ENCODE measurements at regions not wholly inside any gene's neighbourhood (a gene's known extent, or its start where the extent isn't known, plus 50 kb on each side); places are given as distances from the start of the nearest gene placed in this dataset.

DNA sequence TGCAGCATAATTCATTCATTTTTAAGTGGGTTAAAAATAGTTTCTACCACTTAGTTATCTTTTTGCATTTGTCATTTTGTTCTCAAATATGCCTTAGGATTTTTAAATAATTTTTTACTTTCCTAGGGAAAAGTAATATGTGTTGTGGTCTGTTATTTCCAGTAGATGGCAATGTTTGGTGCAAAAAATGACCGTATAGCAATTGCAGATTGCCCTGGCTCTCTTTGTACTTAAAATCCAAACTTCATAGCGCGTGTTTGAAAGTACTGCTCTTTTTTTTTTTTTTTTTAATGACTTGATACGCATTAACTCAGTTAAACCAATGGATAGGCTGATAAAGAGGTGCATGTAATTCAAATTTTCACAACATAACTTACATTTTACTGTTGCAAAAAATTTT, 74.4 kb upstream of the RBMX start:
- no peaks in the 10 kb centered on the region for H3K27me3 ChIP-seq (ENCODE audit: control insufficient read depth in 3 of 3, insufficient read depth in 3 of 3, low read depth in 1 of 3, low read length in 3 of 3)
- no peak overlapping the region for H3K4me2 ChIP-seq (ENCODE audit: insufficient read depth, low read length, poor library complexity, severe bottlenecking)
- no peak overlapping the region for H3K18ac ChIP-seq (ENCODE audit: low read length)
- H4K8ac ChIP-seq (ENCODE audit: low read depth, low read length) = no peak overlapping the region
- no peak overlapping the region for H2BK15ac ChIP-seq (ENCODE audit: low read length)
- no peak overlapping the region for H3K27ac ChIP-seq (replicated peaks; ENCODE audit: low read length)
- DNase-seq (ENCODE audit: low spot score) = no peak
- H3K9me3 ChIP-seq (replicated peaks in 1 of 2; ENCODE audit: control insufficient read depth in 2 of 2, insufficient read depth in 1 of 2, low read depth in 1 of 2, low read length in 2 of 2) = no peaks in the 10 kb centered on the region
- H3K4me3 ChIP-seq (ENCODE audit: low read length in 2 of 2) = no peak overlapping the region
- no peaks in the 10 kb centered on the region for H3K4me1 ChIP-seq (ENCODE audit: control insufficient read depth in 2 of 2, insufficient read depth in 1 of 2, low read depth in 1 of 2, low read length in 2 of 2)
- no peak overlapping the region for H3K4ac ChIP-seq (ENCODE audit: low read length)
- H2AFZ ChIP-seq (ENCODE audit: low read length) = no peak overlapping the region
- H3K36me3 ChIP-seq (replicated peaks in 1 of 2; ENCODE audit: control insufficient read depth in 2 of 2, insufficient read depth in 2 of 2, low read length in 2 of 2) = no peaks in the 10 kb centered on the region
- no peak overlapping the region for H3K9ac ChIP-seq (ENCODE audit: low read depth, low read length, poor library complexity)
- H2BK120ac ChIP-seq (ENCODE audit: low read depth, low read length) = no peak overlapping the region
- peaks cover 2% of the 10 kb centered on the region for H3K79me1 ChIP-seq (ENCODE audit: low read depth, low read length)
- no peak overlapping the region for H3K14ac ChIP-seq (ENCODE audit: low read length)
- H2AK5ac ChIP-seq (ENCODE audit: low read depth, low read length) = no peak overlapping the region
- no peak overlapping the region for H2BK5ac ChIP-seq (ENCODE audit: low read length)
- H2BK12ac ChIP-seq (ENCODE audit: low read length) = no peak overlapping the region
- WGBS, 2 donors (ENCODE audit: extremely low coverage in 2 of 2, insufficient read length in 2 of 2, insufficient replicate concordance in 1 of 2) = no CpG with 5 or more reads among the region's 4 CpGs
- H4K91ac ChIP-seq (ENCODE audit: low read depth, low read length, poor library complexity) = no peak overlapping the region
- H3K23ac ChIP-seq (ENCODE audit: low read depth, low read length, poor library complexity) = no peak overlapping the region

DNA sequence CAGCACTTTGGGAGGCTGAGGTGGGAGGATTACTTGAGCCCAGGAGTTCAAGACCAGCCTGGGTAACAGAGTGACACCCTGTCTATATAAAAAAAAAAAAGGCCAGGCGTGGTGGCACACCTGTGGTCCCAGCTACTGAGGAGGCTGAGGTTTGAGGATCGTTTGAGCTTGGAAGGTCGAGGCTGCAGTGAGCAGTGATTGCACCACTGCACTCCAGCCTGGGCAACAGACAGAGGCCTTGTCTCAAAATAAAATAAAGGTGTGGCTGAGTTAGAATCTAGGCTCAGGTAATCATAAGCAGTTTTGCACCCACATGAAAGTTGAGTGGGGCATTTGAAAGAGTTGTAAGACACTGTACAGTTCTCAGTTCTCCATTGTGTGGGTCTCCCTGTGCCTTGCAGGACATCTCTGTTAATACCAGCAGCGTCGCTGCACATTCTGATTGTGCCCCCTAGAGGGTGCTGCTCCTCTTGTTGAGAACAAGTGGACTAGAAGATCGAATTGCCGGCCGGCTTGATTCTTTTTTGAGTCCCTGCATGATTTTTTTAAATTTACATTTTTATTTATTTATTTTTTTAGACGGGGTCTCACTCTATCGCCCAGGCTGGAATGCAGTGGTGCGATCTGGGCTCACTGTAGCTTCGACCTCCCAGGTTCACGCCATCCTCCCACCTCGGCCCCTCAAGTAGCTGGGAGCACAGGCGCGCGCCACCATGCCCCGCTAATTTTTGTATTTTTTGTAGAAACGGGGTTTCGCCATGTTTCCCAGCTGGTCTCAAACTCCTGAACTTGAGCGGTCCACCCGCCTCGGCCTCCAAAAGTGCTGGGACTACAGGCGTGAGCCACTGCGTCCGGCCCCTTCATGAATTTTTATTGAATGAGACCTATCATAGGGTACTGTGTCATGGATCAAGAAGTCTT, 73.6 kb upstream of the RBMX start:
- Histone ChIP-seq H3K27ac (replicated peaks; ENCODE audit: low read length) (no peak overlapping the region), H3K18ac (ENCODE audit: low read length) (no peak overlapping the region), H4K8ac (ENCODE audit: low read depth, low read length) (no peak overlapping the region), H4K91ac (ENCODE audit: low read depth, low read length, poor library complexity) (no peak overlapping the region), H3K79me1 (ENCODE audit: low read depth, low read length) (peaks cover 2% of the 10 kb centered on the region), H2AK5ac (ENCODE audit: low read depth, low read length) (no peak overlapping the region), H3K23ac (ENCODE audit: low read depth, low read length, poor library complexity) (no peak overlapping the region), H2BK12ac (ENCODE audit: low read length) (no peak overlapping the region), H2BK120ac (ENCODE audit: low read depth, low read length) (no peak overlapping the region), H3K4me3 (ENCODE audit: low read length in 2 of 2) (no peak overlapping the region), H2BK5ac (ENCODE audit: low read length) (no peak overlapping the region), H2AFZ (ENCODE audit: low read length) (no peak overlapping the region), H3K4ac (ENCODE audit: low read length) (no peak overlapping the region), H3K9me3 (replicated peaks in 1 of 2; ENCODE audit: control insufficient read depth in 2 of 2, insufficient read depth in 1 of 2, low read depth in 1 of 2, low read length in 2 of 2) (no peaks in the 10 kb centered on the region), H3K4me2 (ENCODE audit: insufficient read depth, low read length, poor library complexity, severe bottlenecking) (no peak overlapping the region), H3K9ac (ENCODE audit: low read depth, low read length, poor library complexity) (no peak overlapping the region), H3K14ac (ENCODE audit: low read length) (no peak overlapping the region), H3K36me3 (replicated peaks in 1 of 2; ENCODE audit: control insufficient read depth in 2 of 2, insufficient read depth in 2 of 2, low read length in 2 of 2) (no peaks in the 10 kb centered on the region), H3K4me1 (ENCODE audit: control insufficient read depth in 2 of 2, insufficient read depth in 1 of 2, low read depth in 1 of 2, low read length in 2 of 2) (no peaks in the 10 kb centered on the region), H3K27me3 (ENCODE audit: control insufficient read depth in 3 of 3, insufficient read depth in 3 of 3, low read depth in 1 of 3, low read length in 3 of 3) (no peaks in the 10 kb centered on the region), H2BK15ac (ENCODE audit: low read length) (no peak overlapping the region)
- no CpG with 5 or more reads among the region's 26 CpGs for WGBS, 2 donors (ENCODE audit: extremely low coverage in 2 of 2, insufficient read length in 2 of 2, insufficient replicate concordance in 1 of 2)
- DNase-seq (ENCODE audit: low spot score) = peak; percentile 45

DNA sequence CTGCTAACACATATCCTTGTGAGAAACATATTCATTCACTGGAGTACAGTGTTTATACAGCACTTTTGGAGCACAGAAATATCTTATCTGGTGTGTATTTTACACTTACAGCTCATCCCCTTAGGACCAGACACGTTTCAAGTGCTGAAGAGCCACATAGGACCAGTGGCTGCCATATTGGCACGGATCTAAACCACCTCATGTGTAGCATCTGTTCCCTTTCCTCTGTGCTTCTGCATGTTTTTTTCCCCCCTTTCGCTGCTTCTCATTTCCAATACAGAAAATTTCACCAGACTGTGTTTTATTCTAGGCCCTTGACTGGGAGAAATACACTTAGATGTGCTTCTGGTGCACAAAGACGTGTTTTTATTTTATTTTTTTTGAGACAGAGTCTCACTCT, 69.7 kb upstream of the RBMX start:
- Histone ChIP-seq H3K4me3 (ENCODE audit: low read length in 2 of 2) (no peak overlapping the region), H3K9ac (ENCODE audit: low read depth, low read length, poor library complexity) (no peak overlapping the region), H2BK12ac (ENCODE audit: low read length) (no peak overlapping the region), H2BK120ac (ENCODE audit: low read depth, low read length) (no peak overlapping the region), H3K27me3 (ENCODE audit: control insufficient read depth in 3 of 3, insufficient read depth in 3 of 3, low read depth in 1 of 3, low read length in 3 of 3) (no peaks in the 10 kb centered on the region), H3K9me3 (replicated peaks in 1 of 2; ENCODE audit: control insufficient read depth in 2 of 2, insufficient read depth in 1 of 2, low read depth in 1 of 2, low read length in 2 of 2) (no peaks in the 10 kb centered on the region), H2AK5ac (ENCODE audit: low read depth, low read length) (no peak overlapping the region), H4K8ac (ENCODE audit: low read depth, low read length) (no peak overlapping the region), H2BK15ac (ENCODE audit: low read length) (no peak overlapping the region), H2AFZ (ENCODE audit: low read length) (no peak overlapping the region), H2BK5ac (ENCODE audit: low read length) (no peak overlapping the region), H3K79me1 (ENCODE audit: low read depth, low read length) (no peaks in the 10 kb centered on the region), H3K4me2 (ENCODE audit: insufficient read depth, low read length, poor library complexity, severe bottlenecking) (no peak overlapping the region), H3K27ac (replicated peaks; ENCODE audit: low read length) (no peak overlapping the region), H3K14ac (ENCODE audit: low read length) (no peak overlapping the region), H3K4me1 (ENCODE audit: control insufficient read depth in 2 of 2, insufficient read depth in 1 of 2, low read depth in 1 of 2, low read length in 2 of 2) (no peaks in the 10 kb centered on the region), H3K18ac (ENCODE audit: low read length) (no peak overlapping the region), H4K91ac (ENCODE audit: low read depth, low read length, poor library complexity) (no peak overlapping the region), H3K36me3 (replicated peaks in 1 of 2; ENCODE audit: control insufficient read depth in 2 of 2, insufficient read depth in 2 of 2, low read length in 2 of 2) (no peaks in the 10 kb centered on the region), H3K23ac (ENCODE audit: low read depth, low read length, poor library complexity) (no peak overlapping the region), H3K4ac (ENCODE audit: low read length) (no peak overlapping the region)
- DNase-seq (ENCODE audit: low spot score) = no peak
- no CpG with 5 or more reads among the region's 4 CpGs for WGBS, 2 donors (ENCODE audit: extremely low coverage in 2 of 2, insufficient read length in 2 of 2, insufficient replicate concordance in 1 of 2)

DNA sequence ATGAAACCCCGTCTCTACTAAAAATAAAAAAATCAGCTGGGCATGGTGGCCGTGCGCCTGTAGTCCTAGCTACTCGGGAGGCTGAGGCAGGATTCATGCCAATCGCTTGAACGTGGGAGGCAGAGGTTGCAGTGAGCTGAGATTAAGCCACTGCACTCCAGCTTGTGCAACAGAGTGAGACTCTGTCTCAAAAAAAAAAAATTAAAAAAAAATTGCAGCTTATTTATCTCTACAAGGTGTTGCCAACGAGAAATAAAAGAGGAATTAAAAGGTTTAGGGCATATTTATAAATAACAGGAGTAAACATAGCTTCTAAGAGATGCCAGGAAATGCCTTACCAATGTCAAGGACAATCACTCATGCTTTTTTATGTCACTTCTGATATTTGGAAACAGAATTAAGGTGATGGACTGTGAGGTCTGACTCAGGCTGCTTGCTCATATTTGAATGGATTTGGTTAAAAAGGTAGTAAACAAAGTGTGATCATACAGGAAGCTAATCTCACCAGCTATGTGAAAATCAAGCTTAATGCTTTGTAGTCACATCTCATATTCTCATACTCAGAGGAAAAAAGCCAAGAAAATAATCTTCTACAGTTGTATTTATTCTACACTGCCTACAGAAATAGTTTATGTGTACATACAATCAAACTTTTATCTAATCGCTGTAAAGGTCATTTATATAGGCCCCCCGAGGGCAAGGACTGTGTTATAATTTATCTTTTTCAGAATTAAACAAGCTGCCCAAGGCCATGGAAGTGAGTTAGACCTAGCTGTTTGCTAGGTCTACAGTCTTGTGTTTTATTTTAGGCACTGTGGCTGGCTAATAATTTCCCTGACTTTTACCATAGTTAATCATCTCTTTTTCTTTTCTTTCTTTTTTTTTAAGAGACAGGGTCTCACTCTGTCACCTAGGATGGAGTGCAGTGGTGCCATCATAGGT, 61.1 kb upstream of the RBMX start:
- H2AFZ ChIP-seq (ENCODE audit: low read length) = no peak overlapping the region
- no peaks in the 10 kb centered on the region for H3K79me1 ChIP-seq (ENCODE audit: low read depth, low read length)
- H3K4me2 ChIP-seq (ENCODE audit: insufficient read depth, low read length, poor library complexity, severe bottlenecking) = no peak overlapping the region
- H3K9ac ChIP-seq (ENCODE audit: low read depth, low read length, poor library complexity) = no peak overlapping the region
- no peak for DNase-seq (ENCODE audit: low spot score)
- H2BK5ac ChIP-seq (ENCODE audit: low read length) = no peak overlapping the region
- H4K91ac ChIP-seq (ENCODE audit: low read depth, low read length, poor library complexity) = no peak overlapping the region
- H3K27ac ChIP-seq (replicated peaks; ENCODE audit: low read length) = no peak overlapping the region
- H3K27me3 ChIP-seq (ENCODE audit: control insufficient read depth in 3 of 3, insufficient read depth in 3 of 3, low read depth in 1 of 3, low read length in 3 of 3) = no peaks in the 10 kb centered on the region
- no CpG with 5 or more reads among the region's 9 CpGs for WGBS, 2 donors (ENCODE audit: extremely low coverage in 2 of 2, insufficient read length in 2 of 2, insufficient replicate concordance in 1 of 2)
- no peak overlapping the region for H3K14ac ChIP-seq (ENCODE audit: low read length)
- H3K4me1 ChIP-seq (ENCODE audit: control insufficient read depth in 2 of 2, insufficient read depth in 1 of 2, low read depth in 1 of 2, low read length in 2 of 2) = no peaks in the 10 kb centered on the region
- no peak overlapping the region for H3K4ac ChIP-seq (ENCODE audit: low read length)
- H4K8ac ChIP-seq (ENCODE audit: low read depth, low read length) = no peak overlapping the region
- no peak overlapping the region for H2AK5ac ChIP-seq (ENCODE audit: low read depth, low read length)
- H2BK120ac ChIP-seq (ENCODE audit: low read depth, low read length) = no peak overlapping the region
- no peak overlapping the region for H3K23ac ChIP-seq (ENCODE audit: low read depth, low read length, poor library complexity)
- no peak overlapping the region for H2BK15ac ChIP-seq (ENCODE audit: low read length)
- no peak overlapping the region for H2BK12ac ChIP-seq (ENCODE audit: low read length)
- H3K18ac ChIP-seq (ENCODE audit: low read length) = no peak overlapping the region
- H3K9me3 ChIP-seq (replicated peaks in 1 of 2; ENCODE audit: control insufficient read depth in 2 of 2, insufficient read depth in 1 of 2, low read depth in 1 of 2, low read length in 2 of 2) = no peaks in the 10 kb centered on the region
- no peak overlapping the region for H3K4me3 ChIP-seq (ENCODE audit: low read length in 2 of 2)
- peaks cover 0 to 2% of the 10 kb centered on the region in 2 donors for H3K36me3 ChIP-seq (replicated peaks in 1 of 2; ENCODE audit: control insufficient read depth in 2 of 2, insufficient read depth in 2 of 2, low read length in 2 of 2)
